Spleen (tissue), 11 donors: ENCODE measurements at regions not wholly inside any gene's neighbourhood (a gene's known extent, or its start where the extent isn't known, plus 50 kb on each side); places are given as distances from the start of the nearest gene placed in this dataset.

Experiments
- DNase-seq: peaks from one replicate; pipeline ENCODE4 v3.0.0-alpha.2; 2020
- H3K27ac ChIP-seq, 8 donors: fragments of 200-600 bp; sonication (generic) in 7 of 8; 1 replicate in 4 of 8; 2 replicates in 4 of 8; pipeline versions ENCODE4 v1.5.0 to v1.8.0; 2016 to 2021; ENCODE audit warnings: inconsistent platforms in 4 of 8, mild to moderate bottlenecking in 4 of 8, moderate library complexity in 1 of 8
- H3K27me3 ChIP-seq, 7 donors: fragments of 200-600 bp; sonication (generic) in 6 of 7; replicated peaks in 1 of 7; 1 replicate in 4 of 7; 2 replicates in 3 of 7; pipeline versions ENCODE4 v1.5.0 to v1.8.0; 2016 to 2021; ENCODE audit warnings: inconsistent platforms in 3 of 7, mild to moderate bottlenecking in 1 of 7
- H3K36me3 ChIP-seq, 6 donors: fragments of 200-600 bp; sonication (generic) in 5 of 6; 1 replicate in 4 of 6; 2 replicates in 2 of 6; pipeline versions ENCODE4 v1.5.0 to v1.8.0; 2016 to 2021; ENCODE audit warnings: inconsistent platforms in 2 of 6
- H3K4me1 ChIP-seq, 6 donors: fragments of 200-600 bp; sonication (generic) in 5 of 6; 1 replicate in 3 of 6; 2 replicates in 3 of 6; pipeline versions ENCODE4 v1.5.0 to v1.8.0; 2016 to 2021; ENCODE audit warnings: inconsistent platforms in 3 of 6
- H3K4me3 ChIP-seq, 8 donors: fragments of 200-600 bp; sonication (generic) in 7 of 8; 1 replicate in 4 of 8; 2 replicates in 4 of 8; pipeline versions ENCODE4 v1.5.0 to v1.8.0; 2016 to 2021; ENCODE audit warnings: inconsistent platforms in 4 of 8, mild to moderate bottlenecking in 4 of 8, moderate library complexity in 2 of 8
- H3K9me3 ChIP-seq, 8 donors: fragments of 200-600 bp; sonication (generic) in 7 of 8; 1 replicate in 4 of 8; 2 replicates in 4 of 8; pipeline versions ENCODE4 v1.5.0 to v1.8.0; 2016 to 2021; ENCODE audit warnings: inconsistent platforms in 4 of 8
- CTCF ChIP-seq, 11 experiments: fragments of 200-600 bp in 7 of 11; fragments of 450-650 bp in 4 of 11; sonication (generic) in 4 of 11; IDR thresholded peaks in 8 of 11; conservative IDR thresholded peaks in 3 of 11; 1 replicate in 7 of 11; 2 replicates in 4 of 11; pipeline versions ENCODE4 v1.4.0 to v1.8.0; 2016 to 2021; ENCODE audit warnings: antibody characterized with exemption in 11 of 11, inconsistent platforms in 4 of 11, mild to moderate bottlenecking in 1 of 11
- POLR2A ChIP-seq, 3 donors: fragments of 450-650 bp; IDR thresholded peaks; one replicate each; pipeline ENCODE4 v1.5.1; 2017; ENCODE audit warnings: antibody characterized with exemption in 3 of 3, mild to moderate bottlenecking in 1 of 3
- POLR2AphosphoS5 ChIP-seq, 3 donors: sonication (generic); formaldehyde crosslinking; IDR thresholded peaks; one replicate each; pipeline ENCODE4 v1.5.1; 2017; ENCODE audit warnings: antibody characterized with exemption in 3 of 3
- WGBS, 5 donors: extraction: QIAGEN DNeasy Blood & Tissue Kit in 3 of 5; methylation state at CpG; one replicate each; pipeline versions ENCODE4 v1.1.5 to v1.1.7; 2013 to 2018; 5-methylcytosine and 5-hydroxymethylcytosine counted together
- intact Hi-C: fragments of 100-400 bp; cut with DNase I; formaldehyde crosslinking; loops from one replicate; pipeline ENCODE4 v1.15.0; 2023; ENCODE audit warnings: low total_unique reads
- donor health status: healthy with polysubstance abuse.
- donor health status: DM: no; HTN: no; CAD: no; lungs with moderate emphysema.
- donor health status: DM: no; HTN: no; CAD: no.
- donor health status: Bipolar disorder and iron deficiency.
- donor health status: healthy.
- donor health status: DM: no; HTN: no; CAD: no.
- donor health status: DM: yes; HTN: yes; CAD: no.

DNA sequence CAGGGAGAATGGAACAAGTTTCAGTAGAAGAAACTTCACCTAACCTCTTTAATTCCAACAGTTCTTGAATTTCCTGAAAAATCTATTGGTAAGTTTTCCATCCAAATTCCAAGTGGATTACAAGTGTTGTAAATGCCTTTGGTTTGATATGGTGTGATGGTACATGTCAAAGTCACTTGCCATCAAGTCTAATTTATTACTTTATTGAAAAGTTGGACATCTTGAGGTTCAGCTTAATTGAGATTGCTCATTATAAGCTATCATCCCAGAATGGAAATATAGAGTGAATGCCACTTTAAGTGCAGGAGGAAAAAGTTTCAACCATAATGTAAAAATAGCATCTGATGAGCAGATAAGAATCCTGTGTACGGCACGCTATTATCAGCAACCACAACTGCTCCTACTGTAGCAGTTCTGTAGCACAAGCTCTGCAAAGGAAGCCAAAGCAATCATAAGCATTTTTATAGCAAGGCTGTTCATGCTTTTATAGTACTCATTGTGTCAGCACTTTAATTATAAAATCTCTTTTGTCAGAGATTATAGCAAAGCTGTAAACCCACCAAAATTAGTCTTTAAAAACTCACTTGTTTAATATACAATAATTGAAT, 991.8 kb upstream of the PHF14 start:
- DNase-seq = no peak
- Histone ChIP-seq H3K4me3 (no peak overlapping the region), H3K9me3 (peaks cover 0 to 4% (median 0%) of the 10 kb centered on the region in 8 donors), H3K27ac (no peak overlapping the region), H3K27me3 (no peaks in the 10 kb centered on the region), H3K4me1 (no peaks in the 10 kb centered on the region), H3K36me3 (no peaks in the 10 kb centered on the region)
- intact Hi-C loops = no loop called here
- TF ChIP-seq POLR2A (IDR thresholded peaks at IDR 0.05) (no peak), CTCF (IDR thresholded peaks at IDR 0.05 in 8 of 11, conservative IDR thresholded peaks at IDR 0.05 in 3 of 11) (no peak), POLR2AphosphoS5 (IDR thresholded peaks at IDR 0.05) (no peak)
- 7 to 18% (median 9%) methylated on average over 2 of the region's 2 CpGs for WGBS, 5 donors

DNA sequence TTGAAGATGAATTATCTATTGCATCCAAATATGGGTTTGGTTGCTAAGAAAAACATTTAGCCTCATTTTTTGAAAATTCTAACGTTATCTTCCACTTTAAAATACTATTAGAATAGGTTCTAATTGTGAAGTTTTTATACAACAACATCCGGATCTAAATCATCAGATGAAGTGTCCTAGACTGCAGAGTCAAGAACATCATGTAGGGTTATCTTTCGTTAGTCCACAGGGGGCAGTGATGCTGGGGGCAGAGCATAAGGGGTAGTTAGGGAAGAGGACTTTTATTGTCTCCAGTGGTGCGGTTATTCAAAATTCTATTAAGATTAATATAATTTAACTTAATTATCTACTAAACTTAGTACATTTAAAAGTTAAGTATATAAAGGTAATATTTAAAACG, 990.6 kb upstream of the PHF14 start:
- intact Hi-C loops = no loop called here
- H3K4me1 ChIP-seq = no peaks in the 10 kb centered on the region
- WGBS, 5 donors = 68 to 77% (median 75%) methylated on average over 5 of the region's 5 CpGs
- no peak overlapping the region for H3K27ac ChIP-seq
- no peak overlapping the region for H3K4me3 ChIP-seq
- peaks cover 0 to 16% (median 10%) of the 10 kb centered on the region in 8 donors for H3K9me3 ChIP-seq
- no peaks in the 10 kb centered on the region for H3K36me3 ChIP-seq
- no peaks in the 10 kb centered on the region for H3K27me3 ChIP-seq
- TF ChIP-seq POLR2AphosphoS5 (IDR thresholded peaks at IDR 0.05) = no peak
- no peak for TF ChIP-seq CTCF (IDR thresholded peaks at IDR 0.05 in 8 of 11, conservative IDR thresholded peaks at IDR 0.05 in 3 of 11)
- TF ChIP-seq POLR2A (IDR thresholded peaks at IDR 0.05) = no peak
- DNase-seq = no peak

DNA sequence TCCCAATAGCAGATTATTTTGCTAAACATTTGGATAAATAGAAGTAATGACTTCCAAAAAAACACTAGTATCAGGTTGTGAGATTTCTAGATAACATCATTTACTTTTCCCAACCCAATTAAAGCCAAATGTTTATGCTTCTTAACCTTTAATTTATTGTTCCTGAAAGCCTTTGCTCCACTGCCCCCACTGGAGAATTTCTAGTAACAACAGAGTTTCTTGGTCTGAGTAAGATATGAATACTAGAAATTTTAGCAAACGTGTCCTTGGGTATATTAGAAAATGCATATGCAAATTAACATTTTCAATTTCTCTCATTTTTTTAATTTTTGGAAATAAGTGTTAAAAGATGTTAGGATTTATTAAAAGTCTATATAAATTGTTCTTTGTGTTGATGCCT, 958.0 kb upstream of the PHF14 start:
- peaks cover 0 to 20% (median 12%) of the 10 kb centered on the region in 8 donors for H3K9me3 ChIP-seq
- intact Hi-C loops = no loop called here
- no peaks in the 10 kb centered on the region for H3K4me1 ChIP-seq
- H3K36me3 ChIP-seq = no peaks in the 10 kb centered on the region
- WGBS, 5 donors = 47 to 57% (median 48%) methylated on average over 1 of the region's 1 CpG
- no peaks in the 10 kb centered on the region for H3K27me3 ChIP-seq
- no peak overlapping the region for H3K27ac ChIP-seq
- no peak for TF ChIP-seq POLR2AphosphoS5 (IDR thresholded peaks at IDR 0.05)
- no peak for TF ChIP-seq POLR2A (IDR thresholded peaks at IDR 0.05)
- TF ChIP-seq CTCF (IDR thresholded peaks at IDR 0.05 in 8 of 11, conservative IDR thresholded peaks at IDR 0.05 in 3 of 11) = no peak
- no peak for DNase-seq
- H3K4me3 ChIP-seq = no peak overlapping the region

- WGBS, 5 donors = 79 to 88% (median 85%) methylated on average over 3 of the region's 3 CpGs
- TF ChIP-seq POLR2A (IDR thresholded peaks at IDR 0.05) (no peak), POLR2AphosphoS5 (IDR thresholded peaks at IDR 0.05) (no peak), CTCF (IDR thresholded peaks at IDR 0.05 in 8 of 11, conservative IDR thresholded peaks at IDR 0.05 in 3 of 11) (no peak)
Measured at GRCh38 chr7:10022480-10022879, 951.2 kb upstream of the PHF14 start.

More at GRCh38 chr7:10022480-10022879, 951.2 kb upstream of the PHF14 start:
- DNase-seq = no peak
- intact Hi-C loops = no loop called here
- Histone ChIP-seq H3K36me3 (no peaks in the 10 kb centered on the region), H3K27me3 (no peaks in the 10 kb centered on the region), H3K4me3 (no peak overlapping the region), H3K4me1 (no peaks in the 10 kb centered on the region), H3K27ac (no peak overlapping the region), H3K9me3 (peaks cover 0 to 4% (median 0%) of the 10 kb centered on the region in 8 donors)
